SK-N-SH (cell line): ENCODE measurements at regions not wholly inside any gene's neighbourhood (a gene's known extent, or its start where the extent isn't known, plus 50 kb on each side); places are given as distances from the start of the nearest gene placed in this dataset.

Experiments
- CTCF ChIA-PET: fragments of 300-600, 350-600 bp; formaldehyde crosslinking; extraction: SDS; loops from one replicate; lab custom pipeline; 2021; lab: Yijun Ruan, JAX
- POLR2A ChIA-PET: fragments of 350-600 bp; sonication (Branson Sonifier 250); formaldehyde crosslinking; extraction: SDS; loops from one replicate; lab custom pipeline; 2020; ENCODE audit warnings: antibody characterized with exemption, inconsistent platforms; lab: Yijun Ruan, JAX
- DNase-seq: peaks from one replicate; pipeline ENCODE4 v3.0.0; 2012
- H2AFZ ChIP-seq: fragments of 200-600 bp; sonication (generic); 2 replicates; pipeline ENCODE4 v1.8.1; 2016; ENCODE audit warnings: antibody characterized with exemption, mild to moderate bottlenecking, low read depth
- H3F3A ChIP-seq: fragments of 200-600 bp; sonication (generic); replicated peaks from 2 replicates; pipeline ENCODE3; 2016; ENCODE audit warnings: antibody characterized with exemption, mild to moderate bottlenecking; ENCODE audit not compliant: insufficient read depth
- H3K27ac ChIP-seq, 2 experiments: fragments of 200-500 bp in 1 of 2; fragments of 200-600 bp in 1 of 2; sonication (Bioruptor generic) in 1 of 2; sonication (generic), shearing (Covaris generic) in 1 of 2; 2 replicates each; pipeline versions ENCODE4 v1.5.1 to v1.6.1; 2014 to 2016; ENCODE audit warnings: low read depth in 2 of 2, inconsistent platforms in 1 of 2, low read length in 1 of 2, mild to moderate bottlenecking in 1 of 2, mixed read lengths in 1 of 2
- H3K27me3 ChIP-seq: fragments of 200-600 bp; sonication (generic), shearing (Covaris generic); 2 replicates; pipeline ENCODE4 v1.6.1; 2016; ENCODE audit warnings: mixed run types; ENCODE audit not compliant: insufficient read depth
- H3K36me3 ChIP-seq, 2 experiments: fragments of 200-500 bp in 1 of 2; fragments of 200-600 bp in 1 of 2; sonication (Bioruptor generic) in 1 of 2; sonication (generic) in 1 of 2; replicated peaks in 1 of 2; 2 replicates each; pipeline versions ENCODE3 to v1.5.1; 2014 to 2016; ENCODE audit warnings: low read length in 1 of 2, mild to moderate bottlenecking in 1 of 2; ENCODE audit not compliant: insufficient read depth in 2 of 2, control insufficient read depth in 1 of 2
- H3K4me1 ChIP-seq, 2 experiments: fragments of 200-500 bp in 1 of 2; fragments of 200-600 bp in 1 of 2; sonication (Bioruptor generic) in 1 of 2; sonication (generic), shearing (Covaris generic) in 1 of 2; 2 replicates each; pipeline versions ENCODE4 v1.5.1 to v1.6.1; 2014 to 2016; ENCODE audit warnings: low read depth in 1 of 2, low read length in 1 of 2, mixed run types in 1 of 2; ENCODE audit not compliant: insufficient read depth in 2 of 2, control insufficient read depth in 1 of 2
- H3K4me2 ChIP-seq: fragments of 200-600 bp; sonication (generic), shearing (Covaris generic); 2 replicates; pipeline ENCODE4 v1.6.1; 2017; ENCODE audit warnings: mixed run types
- H3K4me3 ChIP-seq, 2 experiments: fragments of 200-500 bp in 1 of 2; fragments of 200-600 bp in 1 of 2; sonication (Bioruptor generic) in 1 of 2; sonication (generic), shearing (Covaris generic) in 1 of 2; 2 replicates each; pipeline versions ENCODE4 v1.5.1 to v1.8.1; 2014 to 2016; ENCODE audit warnings: low read depth in 2 of 2, inconsistent platforms in 1 of 2, low read length in 1 of 2, mild to moderate bottlenecking in 1 of 2, mixed read lengths in 1 of 2, moderate library complexity in 1 of 2
- H3K79me2 ChIP-seq: fragments of 200-600 bp; sonication (generic); 2 replicates; pipeline ENCODE4 v1.8.1; 2017; ENCODE audit warnings: mild to moderate bottlenecking; ENCODE audit not compliant: insufficient read depth
- H3K9ac ChIP-seq: fragments of 200-600 bp; sonication (generic); 2 replicates; pipeline ENCODE4 v1.6.1; 2017; ENCODE audit warnings: mixed run types
- H3K9me2 ChIP-seq: fragments of 200-600 bp; sonication (generic); 2 replicates; pipeline ENCODE4 v1.6.1; 2017; ENCODE audit warnings: mixed run types
- H3K9me3 ChIP-seq: fragments of 200-600 bp; sonication (generic); 2 replicates; pipeline ENCODE4 v1.6.1; 2017; ENCODE audit warnings: mixed run types, mild to moderate bottlenecking, moderate library complexity
- H4K20me1 ChIP-seq: fragments of 200-600 bp; sonication (generic); 2 replicates; pipeline ENCODE4 v1.6.1; 2017; ENCODE audit warnings: mild to moderate bottlenecking, mixed run types; ENCODE audit not compliant: insufficient read depth
- CHD2 ChIP-seq: fragments of 150-350 bp; IDR thresholded peaks from 2 replicates; pipeline ENCODE4 v1.6.1; 2018; ENCODE audit warnings: low read length; ENCODE audit not compliant: partially characterized antibody
- ELF1 ChIP-seq: IDR thresholded peaks from 2 replicates; pipeline ENCODE4 v1.4.0; 2012
- EP300 ChIP-seq, 2 experiments: IDR thresholded peaks; 2 replicates each; pipeline versions ENCODE4 v1.4.0 to v1.6.1; 2012; ENCODE audit warnings: borderline replicate concordance in 1 of 2, low read depth in 1 of 2, low read length in 1 of 2
- FOSL2 ChIP-seq: IDR thresholded peaks from 2 replicates; pipeline ENCODE4 v1.4.0; 2012; ENCODE audit warnings: low read depth, mild to moderate bottlenecking, moderate library complexity, borderline replicate concordance
- IRF3 ChIP-seq: fragments of 150-350 bp; IDR thresholded peaks from 2 replicates; pipeline ENCODE4 v1.6.1; 2016; ENCODE audit warnings: mild to moderate bottlenecking, low read depth, low read length
- JUND ChIP-seq: IDR thresholded peaks from 2 replicates; pipeline ENCODE4 v1.4.0; 2012
- MXI1 ChIP-seq: IDR thresholded peaks from 2 replicates; pipeline ENCODE4 v1.6.1; 2012; ENCODE audit warnings: mild to moderate bottlenecking, low read depth, low read length, improper control_type of control experiment
- NFIC ChIP-seq: IDR thresholded peaks from 2 replicates; pipeline ENCODE4 v1.4.0; 2012; ENCODE audit warnings: borderline replicate concordance
- PBX3 ChIP-seq: IDR thresholded peaks from 2 replicates; pipeline ENCODE4; 2012
- POLR2AphosphoS5 ChIP-seq: IDR thresholded peaks from 2 replicates; pipeline ENCODE4 v1.6.1; 2012; ENCODE audit warnings: low read depth, low read length
- RAD21 ChIP-seq: IDR thresholded peaks from 2 replicates; pipeline ENCODE4 v1.6.1; 2012; ENCODE audit warnings: mild to moderate bottlenecking, low read length
- REST ChIP-seq: IDR thresholded peaks from 2 replicates; pipeline ENCODE4 v1.6.1; 2012; ENCODE audit warnings: mild to moderate bottlenecking, low read depth, low read length, moderate library complexity
- RXRA ChIP-seq: IDR thresholded peaks from 2 replicates; pipeline ENCODE4 v1.4.0; 2012; ENCODE audit warnings: low read depth, mild to moderate bottlenecking, borderline replicate concordance
- SMC3 ChIP-seq: IDR thresholded peaks from 2 replicates; pipeline ENCODE4 v1.6.1; 2012; ENCODE audit warnings: low read depth, low read length, improper control_type of control experiment
- TCF12 ChIP-seq: IDR thresholded peaks from 2 replicates; pipeline ENCODE4 v1.4.0; 2012
- TEAD4 ChIP-seq: IDR thresholded peaks from 2 replicates; pipeline ENCODE4 v1.4.0; 2012; ENCODE audit warnings: mild to moderate bottlenecking, borderline replicate concordance; ENCODE audit not compliant: insufficient read depth
- YY1 ChIP-seq: IDR thresholded peaks from 2 replicates; pipeline ENCODE4 v1.4.0; 2012; ENCODE audit warnings: low read depth, mild to moderate bottlenecking
- ZBTB33 ChIP-seq: IDR thresholded peaks from 2 replicates; pipeline ENCODE4 v1.4.0; 2012; ENCODE audit warnings: low read depth, borderline replicate concordance
- WGBS: methylation state at CpG from one replicate; pipeline ENCODE4 v1.1.6; 2017; ENCODE audit warnings: low lambda C conversion rate; 5-methylcytosine and 5-hydroxymethylcytosine counted together

GRCh38 chr2:226124548-226125011 is 675.0 kb downstream of the IRS1 start:
- DNase-seq: no peak

GRCh38 chr2:226123300-226123699 is 676.3 kb downstream of the IRS1 start:
- Histone ChIP-seq H2AFZ (no peak overlapping the region), H3K36me3 (no peaks in the 10 kb centered on the region), H3K79me2 (no peaks in the 10 kb centered on the region), H3K4me2 (no peak overlapping the region), H3K27ac (peak overlapping the region in 1 of 2 experiments; percentile 7; a peak in 1 of 4 replicates), H3F3A (peaks cover 6% of the 10 kb centered on the region), H3K9me2 (no peaks in the 10 kb centered on the region), H3K9ac (no peak overlapping the region), H4K20me1 (no peaks in the 10 kb centered on the region), H3K4me3 (no peak overlapping the region), H3K27me3 (no peaks in the 10 kb centered on the region), H3K4me1 (peaks cover 0 to 41% of the 10 kb centered on the region in 2 experiments; a peak in 2 of 4 replicates), H3K9me3 (no peaks in the 10 kb centered on the region)
- CTCF ChIA-PET: no interaction called here
- no peak for DNase-seq
- WGBS: 35% methylated on average over 3 of the region's 3 CpGs
- POLR2A ChIA-PET: no interaction called here
- no peak for TF ChIP-seq SMC3
- no peak for TF ChIP-seq YY1
- TF ChIP-seq ZBTB33: no peak
- no peak for TF ChIP-seq TEAD4
- no peak for TF ChIP-seq PBX3
- TF ChIP-seq TCF12: no peak
- TF ChIP-seq CHD2: no peak
- TF ChIP-seq POLR2AphosphoS5: no peak
- no peak for TF ChIP-seq MXI1
- no peak for TF ChIP-seq REST
- no peak for TF ChIP-seq IRF3

More at GRCh38 chr2:226124548-226125011, 675.0 kb downstream of the IRS1 start:
- ChIA-PET CTCF (no interaction called here), POLR2A (no interaction called here)
- no peaks in the 10 kb centered on the region for H3K79me2 ChIP-seq
- no peaks in the 10 kb centered on the region for H3K9me2 ChIP-seq
- H3K9me3 ChIP-seq: no peaks in the 10 kb centered on the region
- peak overlapping the region; percentile 55; the same call in 1 of the 2 replicates for H3K4me2 ChIP-seq
- H3K36me3 ChIP-seq: no peaks in the 10 kb centered on the region
- H3K27ac ChIP-seq: peak overlapping the region; percentile 34 to 50; a peak in 2 of 4 replicates
- H2AFZ ChIP-seq: no peak overlapping the region
- TF ChIP-seq EP300 (IDR thresholded peaks at IDR 0.05; ENCODE audit: borderline replicate concordance in 1 of 2, low read depth in 1 of 2, low read length in 1 of 2) (peak in 1 of 2 experiments; percentile 46; a peak in 1 of 4 replicates), NFIC (peak; percentile 57; the same call in 1 of the 2 replicates), RAD21 (no peak), RXRA (peak; percentile 15; the same call in 1 of the 2 replicates), ELF1 (no peak), PBX3 (peak; percentile 17; the same call in 1 of the 2 replicates), TEAD4 (peak; percentile 24; the same call in 1 of the 2 replicates), JUND (peak; percentile 32; the same call in 1 of the 2 replicates), TCF12 (peak; percentile 74), FOSL2 (0 out of 2 replicates have a peak, but pooled peaks have one; percentile 6)
- H3K4me3 ChIP-seq: no peak overlapping the region
- WGBS: 9% methylated on average over 2 of the region's 2 CpGs
- no peak overlapping the region for H3K9ac ChIP-seq
- H3F3A ChIP-seq: peaks cover 6% of the 10 kb centered on the region
- H3K27me3 ChIP-seq: no peaks in the 10 kb centered on the region
- peaks cover 0 to 30% of the 10 kb centered on the region in 2 experiments; a peak in 2 of 4 replicates for H3K4me1 ChIP-seq
- H4K20me1 ChIP-seq: no peaks in the 10 kb centered on the region
